HepG2 (cell line): ENCODE measurements at regions not wholly inside any gene's neighbourhood (a gene's known extent, or its start where the extent isn't known, plus 50 kb on each side); places are given as distances from the start of the nearest gene placed in this dataset.

ENCODE experiments used
- AGO2 ChIP-seq: fragments of 200-400 bp; formaldehyde crosslinking; optimal IDR thresholded peaks from 2 replicates; pipeline ENCODE3; 2017; ENCODE audit warnings: mild to moderate bottlenecking, low read depth, low read length, moderate library complexity
- BHLHE40 ChIP-seq: IDR thresholded peaks from 2 replicates; pipeline ENCODE4 v1.6.1; 2011; ENCODE audit warnings: low read length, improper control_type of control experiment
- CBX5 ChIP-seq: sonication (generic); formaldehyde crosslinking; IDR thresholded peaks from 2 replicates; pipeline ENCODE4 v1.4.0; 2020; ENCODE audit warnings: missing genetic modification reagents, borderline replicate concordance
- FOXP1 ChIP-seq, 2 experiments: fragments of 450-650 bp in 1 of 2; IDR thresholded peaks; 2 replicates each; pipeline ENCODE4 v1.6.1; 2017 to 2018; ENCODE audit warnings: antibody characterized with exemption in 1 of 2
- HDAC2 ChIP-seq: sonication (generic); formaldehyde crosslinking; IDR thresholded peaks from 2 replicates; pipeline ENCODE4 v1.4.0; 2020; ENCODE audit warnings: missing genetic modification reagents
- HNF4A ChIP-seq: sonication (generic); formaldehyde crosslinking; IDR thresholded peaks from 2 replicates; pipeline ENCODE4 v1.4.0; 2020; ENCODE audit warnings: missing genetic modification reagents
- KAT8 ChIP-seq: IDR thresholded peaks from 2 replicates; pipeline ENCODE4 v1.6.1; 2016; ENCODE audit warnings: missing genetic modification reagents, missing compliant biosample characterization
- KDM3A ChIP-seq: IDR thresholded peaks from 2 replicates; pipeline ENCODE4 v1.6.1; 2018; ENCODE audit warnings: low read depth, missing compliant biosample characterization
- MBD4 ChIP-seq: IDR thresholded peaks from 2 replicates; pipeline ENCODE4 v1.6.1; 2012; ENCODE audit warnings: low read length, inconsistent platforms, borderline replicate concordance
- MED1 ChIP-seq: sonication (generic); formaldehyde crosslinking; IDR thresholded peaks from 2 replicates; pipeline ENCODE4 v1.4.0; 2020; ENCODE audit warnings: missing genetic modification reagents
- PRPF4 ChIP-seq: fragments of 200-400 bp; formaldehyde crosslinking; IDR thresholded peaks from 2 replicates; pipeline ENCODE4 v1.6.1; 2016; ENCODE audit warnings: low read length, low read depth; ENCODE audit not compliant: poor library complexity, severe bottlenecking
- REXO4 ChIP-seq: sonication (generic); formaldehyde crosslinking; IDR thresholded peaks from 2 replicates; pipeline ENCODE4 v1.8.0; 2022; ENCODE audit warnings: missing genetic modification reagents, mild to moderate bottlenecking, borderline replicate concordance
- SP4 ChIP-seq: sonication (generic); formaldehyde crosslinking; IDR thresholded peaks from 2 replicates; pipeline ENCODE4 v1.8.1; 2023; ENCODE audit warnings: mild to moderate bottlenecking, missing genetic modification reagents
- TOPORS ChIP-seq: sonication (generic); formaldehyde crosslinking; IDR thresholded peaks from 2 replicates; pipeline ENCODE4 v1.8.0; 2023; ENCODE audit warnings: mild to moderate bottlenecking, missing genetic modification reagents
- XBP1 ChIP-seq: sonication (generic); formaldehyde crosslinking; IDR thresholded peaks from 2 replicates; pipeline ENCODE4 v1.5.0; 2020; ENCODE audit warnings: missing genetic modification reagents
- ZEB1 ChIP-seq: IDR thresholded peaks from 2 replicates; pipeline ENCODE4 v1.6.1; 2012; ENCODE audit warnings: mild to moderate bottlenecking, low read depth, inconsistent platforms; ENCODE audit not compliant: insufficient replicate concordance
- ZNF253 ChIP-seq: sonication (generic); formaldehyde crosslinking; IDR thresholded peaks from 2 replicates; pipeline ENCODE4 v1.8.0; 2022; ENCODE audit warnings: mild to moderate bottlenecking, missing genetic modification reagents, borderline replicate concordance
- ZNF292 ChIP-seq: sonication (generic); formaldehyde crosslinking; IDR thresholded peaks from 2 replicates; pipeline ENCODE4 v1.8.1; 2022; ENCODE audit warnings: mild to moderate bottlenecking, low read depth, missing genetic modification reagents, borderline replicate concordance
- ZNF367 ChIP-seq: sonication (generic); formaldehyde crosslinking; IDR thresholded peaks from 2 replicates; pipeline ENCODE4 v1.4.0; 2020; ENCODE audit warnings: missing genetic modification reagents, borderline replicate concordance
- ZNF460 ChIP-seq: sonication (generic); formaldehyde crosslinking; IDR thresholded peaks from 2 replicates; pipeline ENCODE4 v1.5.1; 2020; ENCODE audit warnings: missing genetic modification reagents, mild to moderate bottlenecking, borderline replicate concordance
- ZNF749 ChIP-seq: sonication (generic); formaldehyde crosslinking; IDR thresholded peaks from 2 replicates; pipeline ENCODE4 v1.8.0; 2022; ENCODE audit warnings: mild to moderate bottlenecking, missing genetic modification reagents, moderate library complexity, borderline replicate concordance
- ZNF782 ChIP-seq: sonication (generic); formaldehyde crosslinking; IDR thresholded peaks from 2 replicates; pipeline ENCODE4 v1.4.0; 2020; ENCODE audit warnings: missing genetic modification reagents, mild to moderate bottlenecking, borderline replicate concordance
- ZSCAN29 ChIP-seq: sonication (generic); formaldehyde crosslinking; conservative IDR thresholded peaks from 2 replicates; pipeline ENCODE4 v1.4.0; 2020; ENCODE audit warnings: mild to moderate bottlenecking, missing genetic modification reagents
- TF ChIP-seq, protein P1 (sequence below): sonication (generic); formaldehyde crosslinking; IDR thresholded peaks from 2 replicates; pipeline ENCODE4 v1.4.0; 2020; ENCODE audit warnings: missing genetic modification reagents, borderline replicate concordance
- TF ChIP-seq, protein P2 (sequence below): IDR thresholded peaks from 2 replicates; pipeline ENCODE4 v1.6.1; 2016; ENCODE audit warnings: missing genetic modification reagents, missing compliant biosample characterization
- TF ChIP-seq, protein P3 (sequence below): sonication (generic); formaldehyde crosslinking; IDR thresholded peaks from 2 replicates; pipeline ENCODE4 v1.4.0; 2020; ENCODE audit warnings: missing genetic modification reagents
- TF ChIP-seq, protein P4 (sequence below): IDR thresholded peaks from 2 replicates; pipeline ENCODE4 v1.6.1; 2012; ENCODE audit warnings: low read depth, low read length, improper control_type of control experiment

DNA sequence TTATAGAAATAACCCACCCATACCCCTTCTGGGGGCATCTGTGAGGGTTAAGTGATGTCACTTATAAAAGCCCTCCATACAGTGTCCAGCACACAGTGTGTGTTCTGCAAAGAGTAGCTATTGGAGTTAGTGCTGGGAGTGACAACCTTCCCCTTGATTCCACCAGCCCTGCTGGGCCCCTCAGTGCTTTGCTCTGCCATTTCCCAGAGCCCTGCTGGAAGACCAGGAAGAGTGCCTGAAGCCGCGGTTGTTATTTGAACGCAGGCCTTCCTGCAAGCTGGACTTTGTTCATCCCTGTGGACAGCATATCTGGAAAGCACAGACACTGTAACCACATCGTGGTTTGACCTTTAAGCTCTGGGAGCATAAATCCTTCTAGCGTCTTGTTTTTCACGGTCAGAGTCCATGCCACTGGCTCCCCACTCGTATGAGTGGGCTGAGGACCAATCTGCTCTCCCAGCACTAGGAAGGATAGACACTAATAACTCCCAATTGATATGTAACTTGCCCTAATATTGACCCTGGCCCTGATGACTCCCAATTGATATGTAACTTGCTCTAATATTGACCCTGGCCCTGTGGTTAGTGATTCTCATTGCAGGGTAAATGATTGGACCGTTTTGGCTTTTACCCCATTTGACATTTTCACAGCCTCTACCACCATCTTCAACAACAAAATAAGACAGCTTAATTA, 297.1 kb upstream of the MAF start (continued):
- TF ChIP-seq HNF4A (CRISPR knock-in tag) (peak; percentile 100), AGO2 (no peak), HDAC2 (CRISPR knock-in tag) (peak; percentile 97), MED1 (CRISPR knock-in tag) (peak; percentile 94), KAT8 (CRISPR knock-in tag) (peak; percentile 87), MBD4 (no peak), ZNF460 (CRISPR knock-in tag) (peak; percentile 69; the same call in 1 of the 2 replicates), ZNF253 (CRISPR knock-in tag) (no peak), ZNF367 (CRISPR knock-in tag) (no peak), XBP1 (CRISPR knock-in tag) (no peak), SP4 (CRISPR knock-in tag) (peak; percentile 28; the same call in 1 of the 2 replicates), BHLHE40 (no peak), REXO4 (CRISPR knock-in tag) (no peak), ZNF292 (CRISPR knock-in tag) (peak; percentile 96; the same call in 1 of the 2 replicates), TOPORS (CRISPR knock-in tag) (peak; percentile 74; the same call in 1 of the 2 replicates), ZEB1 (peak; percentile 60), FOXP1 (IDR thresholded peaks at IDR 0.05) (no peak), FOXP1 (CRISPR knock-in tag; IDR thresholded peaks at IDR 0.05) (peak; percentile 78), KDM3A (CRISPR knock-in tag) (peak; percentile 84; the same call in 1 of the 2 replicates), ZSCAN29 (peak; percentile 54; the same call in 1 of the 2 replicates), ZNF749 (CRISPR knock-in tag) (peak; percentile 76; the same call in 1 of the 2 replicates), ZNF782 (CRISPR knock-in tag) (no peak), PRPF4 (no peak), CBX5 (CRISPR knock-in tag) (peak; percentile 84; the same call in 1 of the 2 replicates)
- TF ChIP-seq, protein P1, sequence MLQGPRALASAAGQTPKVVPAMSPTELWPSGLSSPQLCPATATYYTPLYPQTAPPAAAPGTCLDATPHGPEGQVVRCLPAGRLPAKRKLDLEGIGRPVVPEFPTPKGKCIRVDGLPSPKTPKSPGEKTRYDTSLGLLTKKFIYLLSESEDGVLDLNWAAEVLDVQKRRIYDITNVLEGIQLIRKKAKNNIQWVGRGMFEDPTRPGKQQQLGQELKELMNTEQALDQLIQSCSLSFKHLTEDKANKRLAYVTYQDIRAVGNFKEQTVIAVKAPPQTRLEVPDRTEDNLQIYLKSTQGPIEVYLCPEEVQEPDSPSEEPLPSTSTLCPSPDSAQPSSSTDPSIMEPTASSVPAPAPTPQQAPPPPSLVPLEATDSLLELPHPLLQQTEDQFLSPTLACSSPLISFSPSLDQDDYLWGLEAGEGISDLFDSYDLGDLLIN (CRISPR knock-in tag): no peak
- TF ChIP-seq, protein P2, sequence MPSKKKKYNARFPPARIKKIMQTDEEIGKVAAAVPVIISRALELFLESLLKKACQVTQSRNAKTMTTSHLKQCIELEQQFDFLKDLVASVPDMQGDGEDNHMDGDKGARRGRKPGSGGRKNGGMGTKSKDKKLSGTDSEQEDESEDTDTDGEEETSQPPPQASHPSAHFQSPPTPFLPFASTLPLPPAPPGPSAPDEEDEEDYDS (CRISPR knock-in tag): peak; percentile 79
- TF ChIP-seq, protein P3, sequence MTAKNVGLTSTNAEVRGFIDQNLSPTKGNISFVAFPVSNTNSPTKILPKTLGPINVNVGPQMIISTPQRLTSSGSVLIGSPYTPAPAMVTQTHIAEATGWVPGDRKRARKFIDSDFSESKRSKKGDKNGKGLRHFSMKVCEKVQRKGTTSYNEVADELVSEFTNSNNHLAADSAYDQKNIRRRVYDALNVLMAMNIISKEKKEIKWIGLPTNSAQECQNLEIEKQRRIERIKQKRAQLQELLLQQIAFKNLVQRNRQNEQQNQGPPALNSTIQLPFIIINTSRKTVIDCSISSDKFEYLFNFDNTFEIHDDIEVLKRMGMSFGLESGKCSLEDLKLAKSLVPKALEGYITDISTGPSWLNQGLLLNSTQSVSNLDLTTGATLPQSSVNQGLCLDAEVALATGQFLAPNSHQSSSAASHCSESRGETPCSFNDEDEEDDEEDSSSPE (CRISPR knock-in tag): peak; percentile 56; the same call in 1 of the 2 replicates
- TF ChIP-seq, protein P4, sequence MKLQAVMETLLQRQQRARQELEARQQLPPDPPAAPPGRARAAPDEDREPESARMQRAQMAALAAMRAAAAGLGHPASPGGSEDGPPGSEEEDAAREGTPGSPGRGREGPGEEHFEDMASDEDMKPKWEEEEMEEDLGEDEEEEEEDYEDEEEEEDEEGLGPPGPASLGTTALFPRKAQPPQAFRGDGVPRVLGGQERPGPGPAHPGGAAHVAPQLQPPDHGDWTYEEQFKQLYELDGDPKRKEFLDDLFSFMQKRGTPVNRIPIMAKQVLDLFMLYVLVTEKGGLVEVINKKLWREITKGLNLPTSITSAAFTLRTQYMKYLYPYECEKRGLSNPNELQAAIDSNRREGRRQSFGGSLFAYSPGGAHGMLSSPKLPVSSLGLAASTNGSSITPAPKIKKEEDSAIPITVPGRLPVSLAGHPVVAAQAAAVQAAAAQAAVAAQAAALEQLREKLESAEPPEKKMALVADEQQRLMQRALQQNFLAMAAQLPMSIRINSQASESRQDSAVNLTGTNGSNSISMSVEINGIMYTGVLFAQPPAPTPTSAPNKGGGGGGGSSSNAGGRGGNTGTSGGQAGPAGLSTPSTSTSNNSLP: peak; percentile 92
